ENCODE measurements at regions not wholly inside any gene's neighbourhood (a gene's known extent, or its start where the extent isn't known, plus 50 kb on each side); places are given as distances from the start of the nearest gene placed in this dataset.

DNA sequence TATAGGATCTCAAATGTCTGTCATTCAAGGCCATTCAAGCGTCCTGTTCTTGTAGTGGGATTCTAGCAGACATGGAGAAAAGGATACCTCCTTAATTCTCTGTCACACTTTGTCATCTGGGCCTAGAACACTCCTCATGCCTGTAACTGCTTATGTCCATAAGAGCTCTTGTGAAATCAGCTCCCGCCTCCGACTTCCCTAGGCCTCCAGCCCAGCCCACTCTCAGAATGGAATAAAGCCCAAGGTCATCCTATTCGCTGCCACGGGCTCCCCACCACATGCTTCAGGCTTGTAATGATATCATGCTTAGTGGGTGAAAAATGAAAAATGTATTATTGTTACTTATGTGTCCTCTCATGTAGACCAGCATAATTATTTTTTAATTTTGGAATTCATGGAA lies 632.5 kb downstream of the ISL1 start:
- TF ChIP-seq, protein P1, sequence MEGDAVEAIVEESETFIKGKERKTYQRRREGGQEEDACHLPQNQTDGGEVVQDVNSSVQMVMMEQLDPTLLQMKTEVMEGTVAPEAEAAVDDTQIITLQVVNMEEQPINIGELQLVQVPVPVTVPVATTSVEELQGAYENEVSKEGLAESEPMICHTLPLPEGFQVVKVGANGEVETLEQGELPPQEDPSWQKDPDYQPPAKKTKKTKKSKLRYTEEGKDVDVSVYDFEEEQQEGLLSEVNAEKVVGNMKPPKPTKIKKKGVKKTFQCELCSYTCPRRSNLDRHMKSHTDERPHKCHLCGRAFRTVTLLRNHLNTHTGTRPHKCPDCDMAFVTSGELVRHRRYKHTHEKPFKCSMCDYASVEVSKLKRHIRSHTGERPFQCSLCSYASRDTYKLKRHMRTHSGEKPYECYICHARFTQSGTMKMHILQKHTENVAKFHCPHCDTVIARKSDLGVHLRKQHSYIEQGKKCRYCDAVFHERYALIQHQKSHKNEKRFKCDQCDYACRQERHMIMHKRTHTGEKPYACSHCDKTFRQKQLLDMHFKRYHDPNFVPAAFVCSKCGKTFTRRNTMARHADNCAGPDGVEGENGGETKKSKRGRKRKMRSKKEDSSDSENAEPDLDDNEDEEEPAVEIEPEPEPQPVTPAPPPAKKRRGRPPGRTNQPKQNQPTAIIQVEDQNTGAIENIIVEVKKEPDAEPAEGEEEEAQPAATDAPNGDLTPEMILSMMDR (IDR thresholded peaks at IDR 0.05), result no peak
- no peak for TF ChIP-seq POLR2A (IDR thresholded peaks at IDR 0.05)

Data from thyroid gland (tissue), 4 donors.